ENCODE measurements at regions not wholly inside any gene's neighbourhood (a gene's known extent, or its start where the extent isn't known, plus 50 kb on each side); places are given as distances from the start of the nearest gene placed in this dataset.

- no peak for DNase-seq (ENCODE audit: low read depth in 1 of 2, low spot score in 2 of 2)
- no peak overlapping the region for H3K27ac ChIP-seq
- no peaks in the 10 kb centered on the region for H3K36me3 ChIP-seq
Observed at GRCh38 chr1:219459351-219460080, 153.4 kb downstream of the ZC3H11B start.

GRCh38 chr1:219446288-219446687 is 166.6 kb downstream of the ZC3H11B start:
- no peak overlapping the region for H3K27ac ChIP-seq
- DNase-seq (ENCODE audit: low read depth in 1 of 2, low spot score in 2 of 2) = no peak
- H3K9me3 ChIP-seq (replicated peaks) = no peaks in the 10 kb centered on the region
- no peaks in the 10 kb centered on the region for H3K27me3 ChIP-seq (replicated peaks)
- no peaks in the 10 kb centered on the region for H3K4me1 ChIP-seq (replicated peaks)
- no peak overlapping the region for H3K4me3 ChIP-seq
- no peaks in the 10 kb centered on the region for H3K36me3 ChIP-seq

More at GRCh38 chr1:219459351-219460080, 153.4 kb downstream of the ZC3H11B start:
- no peak overlapping the region for H3K4me3 ChIP-seq
- no peaks in the 10 kb centered on the region for H3K27me3 ChIP-seq (replicated peaks)
- H3K9me3 ChIP-seq (replicated peaks) = no peaks in the 10 kb centered on the region
- peaks cover 27% of the 10 kb centered on the region for H3K4me1 ChIP-seq (replicated peaks)

GRCh38 chr1:219445864-219446263 is 167.0 kb downstream of the ZC3H11B start:
- no peak overlapping the region for H3K4me3 ChIP-seq
- H3K27ac ChIP-seq = no peak overlapping the region
- H3K9me3 ChIP-seq (replicated peaks) = no peaks in the 10 kb centered on the region
- H3K27me3 ChIP-seq (replicated peaks) = no peaks in the 10 kb centered on the region
- no peak for DNase-seq (ENCODE audit: low read depth in 1 of 2, low spot score in 2 of 2)
- no peaks in the 10 kb centered on the region for H3K4me1 ChIP-seq (replicated peaks)
- no peaks in the 10 kb centered on the region for H3K36me3 ChIP-seq

GRCh38 chr1:219444474-219444873 is 168.4 kb downstream of the ZC3H11B start:
- Histone ChIP-seq H3K36me3 (no peaks in the 10 kb centered on the region), H3K4me3 (no peak overlapping the region), H3K9me3 (replicated peaks) (no peaks in the 10 kb centered on the region), H3K4me1 (replicated peaks) (no peaks in the 10 kb centered on the region; the same call in 1 of the 2 replicates), H3K27ac (no peak overlapping the region), H3K27me3 (replicated peaks) (no peaks in the 10 kb centered on the region)
- DNase-seq (ENCODE audit: low read depth in 1 of 2, low spot score in 2 of 2) = no peak

- Histone ChIP-seq H3K4me1 (replicated peaks) (no peaks in the 10 kb centered on the region; the same call in 1 of the 2 replicates), H3K36me3 (no peaks in the 10 kb centered on the region), H3K4me3 (no peak overlapping the region), H3K27me3 (replicated peaks) (no peaks in the 10 kb centered on the region), H3K9me3 (replicated peaks) (no peaks in the 10 kb centered on the region), H3K27ac (no peak overlapping the region)
- no peak for DNase-seq (ENCODE audit: low read depth in 1 of 2, low spot score in 2 of 2)
Observed at GRCh38 chr1:219443763-219444162, 169.1 kb downstream of the ZC3H11B start.

GRCh38 chr1:219442611-219443061 is 170.3 kb downstream of the ZC3H11B start:
- Histone ChIP-seq H3K27ac (no peak overlapping the region), H3K27me3 (replicated peaks) (no peaks in the 10 kb centered on the region), H3K4me1 (replicated peaks) (no peaks in the 10 kb centered on the region; the same call in 1 of the 2 replicates), H3K4me3 (no peak overlapping the region), H3K9me3 (replicated peaks) (no peaks in the 10 kb centered on the region), H3K36me3 (no peaks in the 10 kb centered on the region)
- no peak for DNase-seq (ENCODE audit: low read depth in 1 of 2, low spot score in 2 of 2)

GRCh38 chr1:219441884-219442283 is 171.0 kb downstream of the ZC3H11B start:
- Histone ChIP-seq H3K9me3 (replicated peaks) (no peaks in the 10 kb centered on the region), H3K27me3 (replicated peaks) (no peaks in the 10 kb centered on the region), H3K36me3 (no peaks in the 10 kb centered on the region), H3K4me3 (no peak overlapping the region), H3K4me1 (replicated peaks) (no peaks in the 10 kb centered on the region; the same call in 1 of the 2 replicates), H3K27ac (no peak overlapping the region)
- no peak for DNase-seq (ENCODE audit: low read depth in 1 of 2, low spot score in 2 of 2)

- no peaks in the 10 kb centered on the region for H3K36me3 ChIP-seq
- no peak overlapping the region for H3K27ac ChIP-seq
- H3K4me1 ChIP-seq (replicated peaks) = no peaks in the 10 kb centered on the region; the same call in 1 of the 2 replicates
- H3K27me3 ChIP-seq (replicated peaks) = no peaks in the 10 kb centered on the region
- no peak overlapping the region for H3K4me3 ChIP-seq
- no peaks in the 10 kb centered on the region for H3K9me3 ChIP-seq (replicated peaks)
- DNase-seq (ENCODE audit: low read depth in 1 of 2, low spot score in 2 of 2) = no peak
Observed at GRCh38 chr1:219439376-219439775, 173.5 kb downstream of the ZC3H11B start.

GRCh38 chr1:219438386-219438785 is 174.5 kb downstream of the ZC3H11B start:
- DNase-seq (ENCODE audit: low read depth in 1 of 2, low spot score in 2 of 2) = no peak
- Histone ChIP-seq H3K4me3 (no peak overlapping the region), H3K27ac (no peak overlapping the region), H3K36me3 (no peaks in the 10 kb centered on the region), H3K4me1 (replicated peaks) (no peaks in the 10 kb centered on the region; the same call in 1 of the 2 replicates), H3K9me3 (replicated peaks) (no peaks in the 10 kb centered on the region), H3K27me3 (replicated peaks) (no peaks in the 10 kb centered on the region)

GRCh38 chr1:219434923-219435297 is 178.0 kb downstream of the ZC3H11B start:
- Histone ChIP-seq H3K27ac (no peak overlapping the region), H3K4me3 (no peak overlapping the region), H3K36me3 (no peaks in the 10 kb centered on the region), H3K4me1 (replicated peaks) (peaks cover 22% of the 10 kb centered on the region), H3K9me3 (replicated peaks) (no peaks in the 10 kb centered on the region), H3K27me3 (replicated peaks) (no peaks in the 10 kb centered on the region)
- no peak for DNase-seq (ENCODE audit: low read depth in 1 of 2, low spot score in 2 of 2)

GRCh38 chr1:219434285-219434922 is 178.5 kb downstream of the ZC3H11B start:
- Histone ChIP-seq H3K36me3 (no peaks in the 10 kb centered on the region), H3K4me1 (replicated peaks) (peaks cover 25% of the 10 kb centered on the region), H3K9me3 (replicated peaks) (no peaks in the 10 kb centered on the region), H3K27me3 (replicated peaks) (no peaks in the 10 kb centered on the region), H3K4me3 (no peak overlapping the region), H3K27ac (no peak overlapping the region)
- no peak for DNase-seq (ENCODE audit: low read depth in 1 of 2, low spot score in 2 of 2)

GRCh38 chr1:219433496-219434131 is 179.3 kb downstream of the ZC3H11B start:
- DNase-seq (ENCODE audit: low read depth in 1 of 2, low spot score in 2 of 2) = no peak
- H3K36me3 ChIP-seq = no peaks in the 10 kb centered on the region
- H3K4me3 ChIP-seq = no peak overlapping the region
- H3K27ac ChIP-seq = no peak overlapping the region
- H3K27me3 ChIP-seq (replicated peaks) = no peaks in the 10 kb centered on the region
- no peaks in the 10 kb centered on the region for H3K9me3 ChIP-seq (replicated peaks)
- H3K4me1 ChIP-seq (replicated peaks) = peaks cover 25% of the 10 kb centered on the region

GRCh38 chr1:219433001-219433400 is 179.9 kb downstream of the ZC3H11B start:
- no peak for DNase-seq (ENCODE audit: low read depth in 1 of 2, low spot score in 2 of 2)
- Histone ChIP-seq H3K27me3 (replicated peaks) (no peaks in the 10 kb centered on the region), H3K9me3 (replicated peaks) (no peaks in the 10 kb centered on the region), H3K36me3 (no peaks in the 10 kb centered on the region), H3K4me1 (replicated peaks) (peaks cover 25% of the 10 kb centered on the region), H3K4me3 (no peak overlapping the region), H3K27ac (no peak overlapping the region)

GRCh38 chr1:219432191-219432606 is 180.7 kb downstream of the ZC3H11B start:
- Histone ChIP-seq H3K27me3 (replicated peaks) (no peaks in the 10 kb centered on the region), H3K9me3 (replicated peaks) (no peaks in the 10 kb centered on the region), H3K27ac (no peak overlapping the region), H3K4me1 (replicated peaks) (peaks cover 25% of the 10 kb centered on the region), H3K36me3 (no peaks in the 10 kb centered on the region), H3K4me3 (no peak overlapping the region)
- DNase-seq (ENCODE audit: low read depth in 1 of 2, low spot score in 2 of 2) = no peak
